K562 (cell line): ENCODE measurements at regions not wholly inside any gene's neighbourhood (a gene's known extent, or its start where the extent isn't known, plus 50 kb on each side); places are given as distances from the start of the nearest gene placed in this dataset.
"Not testable (repeated sequence)": the region's sequence is repeated elsewhere in the genome, so short reads cannot be mapped to it uniquely, and the experiment has no call there.

Experiments
- BRD9 ChIP-seq: fragments of 450-650 bp; IDR thresholded peaks from 2 replicates; pipeline ENCODE4 v1.6.1; 2018; ENCODE audit warnings: low read depth; ENCODE audit not compliant: partially characterized antibody
- CREB1 ChIP-seq, 2 experiments: sonication (generic) in 1 of 2; formaldehyde crosslinking in 1 of 2; IDR thresholded peaks; 2 replicates each; pipeline versions ENCODE4 v1.6.1 to v1.8.0; 2012 to 2022; ENCODE audit warnings: inconsistent platforms in 1 of 2, mild to moderate bottlenecking in 1 of 2, missing genetic modification reagents in 1 of 2, moderate library complexity in 1 of 2
- MLLT1 ChIP-seq, 2 experiments: fragments of 450-650 bp; IDR thresholded peaks; 2 replicates each; pipeline ENCODE4 v1.6.1; 2016
- TAF9B ChIP-seq: fragments of 450-650 bp; IDR thresholded peaks from 2 replicates; pipeline ENCODE4 v1.6.1; 2018; ENCODE audit warnings: mild to moderate bottlenecking; ENCODE audit not compliant: partially characterized antibody
- TFAP4 ChIP-seq: sonication (generic); formaldehyde crosslinking; IDR thresholded peaks from 2 replicates; pipeline ENCODE4 v1.8.0; 2022; ENCODE audit warnings: missing genetic modification reagents, mild to moderate bottlenecking, moderate library complexity, borderline replicate concordance
- TF ChIP-seq, protein P1 (sequence below), 2 experiments: fragments of 450-650 bp in 1 of 2; sonication (generic) in 1 of 2; formaldehyde crosslinking in 1 of 2; IDR thresholded peaks; 2 replicates each; pipeline versions ENCODE4 v1.7.1 to v1.9.0; 2016 to 2022; ENCODE audit warnings: inconsistent platforms in 1 of 2, mild to moderate bottlenecking in 1 of 2, missing genetic modification reagents in 1 of 2

GRCh38 chr12:33520505-33521302 lies 81.1 kb upstream of the SYT10 start (continued):
- TF ChIP-seq, protein P1, sequence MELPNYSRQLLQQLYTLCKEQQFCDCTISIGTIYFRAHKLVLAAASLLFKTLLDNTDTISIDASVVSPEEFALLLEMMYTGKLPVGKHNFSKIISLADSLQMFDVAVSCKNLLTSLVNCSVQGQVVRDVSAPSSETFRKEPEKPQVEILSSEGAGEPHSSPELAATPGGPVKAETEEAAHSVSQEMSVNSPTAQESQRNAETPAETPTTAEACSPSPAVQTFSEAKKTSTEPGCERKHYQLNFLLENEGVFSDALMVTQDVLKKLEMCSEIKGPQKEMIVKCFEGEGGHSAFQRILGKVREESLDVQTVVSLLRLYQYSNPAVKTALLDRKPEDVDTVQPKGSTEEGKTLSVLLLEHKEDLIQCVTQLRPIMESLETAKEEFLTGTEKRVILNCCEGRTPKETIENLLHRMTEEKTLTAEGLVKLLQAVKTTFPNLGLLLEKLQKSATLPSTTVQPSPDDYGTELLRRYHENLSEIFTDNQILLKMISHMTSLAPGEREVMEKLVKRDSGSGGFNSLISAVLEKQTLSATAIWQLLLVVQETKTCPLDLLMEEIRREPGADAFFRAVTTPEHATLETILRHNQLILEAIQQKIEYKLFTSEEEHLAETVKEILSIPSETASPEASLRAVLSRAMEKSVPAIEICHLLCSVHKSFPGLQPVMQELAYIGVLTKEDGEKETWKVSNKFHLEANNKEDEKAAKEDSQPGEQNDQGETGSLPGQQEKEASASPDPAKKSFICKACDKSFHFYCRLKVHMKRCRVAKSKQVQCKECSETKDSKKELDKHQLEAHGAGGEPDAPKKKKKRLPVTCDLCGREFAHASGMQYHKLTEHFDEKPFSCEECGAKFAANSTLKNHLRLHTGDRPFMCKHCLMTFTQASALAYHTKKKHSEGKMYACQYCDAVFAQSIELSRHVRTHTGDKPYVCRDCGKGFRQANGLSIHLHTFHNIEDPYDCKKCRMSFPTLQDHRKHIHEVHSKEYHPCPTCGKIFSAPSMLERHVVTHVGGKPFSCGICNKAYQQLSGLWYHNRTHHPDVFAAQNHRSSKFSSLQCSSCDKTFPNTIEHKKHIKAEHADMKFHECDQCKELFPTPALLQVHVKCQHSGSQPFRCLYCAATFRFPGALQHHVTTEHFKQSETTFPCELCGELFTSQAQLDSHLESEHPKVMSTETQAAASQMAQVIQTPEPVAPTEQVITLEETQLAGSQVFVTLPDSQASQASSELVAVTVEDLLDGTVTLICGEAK (IDR thresholded peaks at IDR 0.05), result 0 out of 2 replicates have a peak, but pooled peaks have one; percentile 29
- TF ChIP-seq, protein P1 (CRISPR knock-in tag; IDR thresholded peaks at IDR 0.05), result not testable (repeated sequence)
- TF ChIP-seq BRD9 (peak; percentile 39), TAF9B (peak; percentile 44), MLLT1 (IDR thresholded peaks at IDR 0.05) (peak in 1 of 2 experiments; percentile 17; a peak in 1 of 4 replicates), CREB1 (CRISPR knock-in tag; IDR thresholded peaks at IDR 0.05) (0 out of 2 replicates have a peak, but pooled peaks have one; percentile 26), TFAP4 (peak; percentile 74)
- TF ChIP-seq CREB1 (IDR thresholded peaks at IDR 0.05), result not testable (repeated sequence)
